Fibroblast of lung (primary cell): ENCODE measurements at regions not wholly inside any gene's neighbourhood (a gene's known extent, or its start where the extent isn't known, plus 50 kb on each side); places are given as distances from the start of the nearest gene placed in this dataset.

Experiments used
- DNase-seq, 2 donors: peaks; one replicate each; pipeline versions ENCODE4 v3.0.0 to v3.0.0-alpha.2; 2010; ENCODE audit warnings: low read depth in 2 of 2
- H2AFZ ChIP-seq: 2 replicates; pipeline ENCODE4 v1.5.1; 2012; ENCODE audit warnings: low read length, control low read depth, inconsistent platforms
- H3K27ac ChIP-seq: 2 replicates; pipeline ENCODE4 v1.5.1; 2011; ENCODE audit warnings: low read length, control low read depth; ENCODE audit not compliant: insufficient read depth
- H3K27me3 ChIP-seq: 2 replicates; pipeline ENCODE4 v1.5.1; 2011; ENCODE audit warnings: mild to moderate bottlenecking, low read length; ENCODE audit not compliant: control insufficient read depth, insufficient read depth
- H3K36me3 ChIP-seq: 2 replicates; pipeline ENCODE4 v1.5.1; 2011; ENCODE audit warnings: low read length; ENCODE audit not compliant: control insufficient read depth, insufficient read depth
- H3K4me1 ChIP-seq: 2 replicates; pipeline ENCODE4 v1.5.1; 2011; ENCODE audit warnings: low read length; ENCODE audit not compliant: control insufficient read depth, insufficient read depth; ENCODE audit errors: extremely low read depth
- H3K4me2 ChIP-seq: 2 replicates; pipeline ENCODE4 v1.5.1; 2011; ENCODE audit warnings: low read length, control low read depth; ENCODE audit not compliant: insufficient read depth; ENCODE audit errors: extremely low read depth
- H3K4me3 ChIP-seq, 4 experiments: fragments of 200-600 bp in 1 of 4; sonication (generic) in 1 of 4; replicated peaks in 1 of 4; 2 replicates each; pipeline ENCODE4 v1.5.1; 2011 to 2016; ENCODE audit warnings: low read length in 4 of 4, low read depth in 3 of 4, mild to moderate bottlenecking in 3 of 4, control low read depth in 2 of 4, inconsistent platforms in 1 of 4, mixed read lengths in 1 of 4; ENCODE audit not compliant: insufficient read depth in 1 of 4; ENCODE audit errors: control extremely low read depth in 1 of 4
- H3K79me2 ChIP-seq: 2 replicates; pipeline ENCODE4 v1.5.1; 2012; ENCODE audit warnings: mild to moderate bottlenecking, low read length, inconsistent platforms; ENCODE audit not compliant: control insufficient read depth, insufficient read depth
- H3K9ac ChIP-seq: 2 replicates; pipeline ENCODE4 v1.5.1; 2011; ENCODE audit warnings: mild to moderate bottlenecking, low read length, control low read depth; ENCODE audit not compliant: insufficient read depth
- H3K9me3 ChIP-seq: 2 replicates; pipeline ENCODE4 v1.5.1; 2012; ENCODE audit warnings: low read depth, low read length; ENCODE audit not compliant: control insufficient read depth, insufficient read depth
- H4K20me1 ChIP-seq: 2 replicates; pipeline ENCODE4 v1.5.1; 2011; ENCODE audit warnings: low read length; ENCODE audit not compliant: control insufficient read depth, insufficient read depth; ENCODE audit errors: extremely low read depth
- EZH2 ChIP-seq: IDR thresholded peaks from 2 replicates; pipeline ENCODE4 v1.5.1; 2012; ENCODE audit warnings: low read length, control low read depth, mild to moderate bottlenecking; ENCODE audit errors: missing control alignments
- TF ChIP-seq, protein P1 (sequence below), 2 donors: IDR thresholded peaks in 1 of 2; conservative IDR thresholded peaks in 1 of 2; 1 replicate in 1 of 2; 2 replicates in 1 of 2; pipeline ENCODE4 v1.5.1; 2011 to 2012; ENCODE audit warnings: low read length in 2 of 2, control low read depth in 1 of 2, inconsistent platforms in 1 of 2, low read depth in 1 of 2, mild to moderate bottlenecking in 1 of 2

DNA sequence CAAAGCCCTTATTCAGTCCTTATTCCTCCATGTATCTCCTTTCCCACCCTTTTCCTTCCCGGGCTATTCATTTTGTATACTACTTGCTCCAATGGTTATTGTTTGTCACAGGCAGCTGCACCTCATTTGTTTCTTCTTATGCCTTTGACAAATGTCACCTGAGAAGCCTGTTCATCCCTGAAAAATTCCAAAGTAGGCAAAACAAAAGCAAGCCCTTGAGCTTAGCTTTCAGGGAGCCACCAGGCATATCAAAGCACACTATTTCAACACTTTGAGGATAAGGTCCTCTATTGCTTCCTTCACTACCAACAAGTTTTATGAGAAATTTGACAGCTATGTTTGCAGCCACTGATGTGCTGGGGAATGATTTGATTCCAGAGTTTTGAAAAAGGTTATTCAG lies 738.7 kb upstream of the LMO3 start:
- H3K27me3 ChIP-seq = no peaks in the 10 kb centered on the region
- H3K9ac ChIP-seq = no peak overlapping the region
- H3K4me2 ChIP-seq = no peak overlapping the region
- no peaks in the 10 kb centered on the region for H3K36me3 ChIP-seq
- no peak for TF ChIP-seq EZH2
- TF ChIP-seq, protein P1, sequence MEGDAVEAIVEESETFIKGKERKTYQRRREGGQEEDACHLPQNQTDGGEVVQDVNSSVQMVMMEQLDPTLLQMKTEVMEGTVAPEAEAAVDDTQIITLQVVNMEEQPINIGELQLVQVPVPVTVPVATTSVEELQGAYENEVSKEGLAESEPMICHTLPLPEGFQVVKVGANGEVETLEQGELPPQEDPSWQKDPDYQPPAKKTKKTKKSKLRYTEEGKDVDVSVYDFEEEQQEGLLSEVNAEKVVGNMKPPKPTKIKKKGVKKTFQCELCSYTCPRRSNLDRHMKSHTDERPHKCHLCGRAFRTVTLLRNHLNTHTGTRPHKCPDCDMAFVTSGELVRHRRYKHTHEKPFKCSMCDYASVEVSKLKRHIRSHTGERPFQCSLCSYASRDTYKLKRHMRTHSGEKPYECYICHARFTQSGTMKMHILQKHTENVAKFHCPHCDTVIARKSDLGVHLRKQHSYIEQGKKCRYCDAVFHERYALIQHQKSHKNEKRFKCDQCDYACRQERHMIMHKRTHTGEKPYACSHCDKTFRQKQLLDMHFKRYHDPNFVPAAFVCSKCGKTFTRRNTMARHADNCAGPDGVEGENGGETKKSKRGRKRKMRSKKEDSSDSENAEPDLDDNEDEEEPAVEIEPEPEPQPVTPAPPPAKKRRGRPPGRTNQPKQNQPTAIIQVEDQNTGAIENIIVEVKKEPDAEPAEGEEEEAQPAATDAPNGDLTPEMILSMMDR (conservative IDR thresholded peaks at IDR 0.05 in 1 of 2, IDR thresholded peaks at IDR 0.05 in 1 of 2; ENCODE audit: low read depth in 1 of 2, low read length in 2 of 2) = no peak
- no peak overlapping the region for H3K27ac ChIP-seq
- DNase-seq = no peak
- no peaks in the 10 kb centered on the region for H3K9me3 ChIP-seq
- no peaks in the 10 kb centered on the region for H4K20me1 ChIP-seq
- H3K4me1 ChIP-seq = no peaks in the 10 kb centered on the region
- no peaks in the 10 kb centered on the region for H3K79me2 ChIP-seq
- no peak overlapping the region for H3K4me3 ChIP-seq
- H2AFZ ChIP-seq = no peak overlapping the region

DNA sequence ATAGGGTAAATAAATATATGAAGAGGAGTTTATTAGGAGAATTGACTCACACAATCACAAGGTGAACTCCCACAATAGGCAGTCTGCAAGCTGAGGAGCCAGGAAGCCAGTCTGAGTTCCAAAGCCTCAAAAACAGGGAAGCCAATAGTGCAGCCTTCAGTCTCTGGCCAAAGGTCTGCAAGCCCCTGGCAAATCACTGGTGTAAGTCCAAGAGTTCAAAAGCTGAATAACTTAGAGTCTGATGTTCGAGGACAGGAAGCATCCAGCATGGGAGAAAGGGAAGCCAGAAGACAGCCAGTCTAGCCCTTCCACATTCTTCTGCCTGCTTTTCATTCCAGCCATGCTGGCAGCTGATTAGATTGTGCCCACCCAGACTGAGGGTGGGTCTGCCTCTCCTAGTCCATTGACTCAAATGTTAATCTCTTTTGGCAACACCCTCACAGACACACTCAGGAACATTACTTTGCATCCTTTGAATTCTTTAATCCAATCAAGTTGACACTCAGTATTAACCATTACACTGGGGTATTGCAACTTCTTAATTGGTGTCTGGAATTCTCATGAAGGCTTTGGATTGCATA lies 736.5 kb upstream of the LMO3 start:
- no peak overlapping the region for H3K4me3 ChIP-seq
- no peaks in the 10 kb centered on the region for H3K36me3 ChIP-seq
- TF ChIP-seq EZH2 = no peak
- TF ChIP-seq, protein P1 (conservative IDR thresholded peaks at IDR 0.05 in 1 of 2, IDR thresholded peaks at IDR 0.05 in 1 of 2; ENCODE audit: low read depth in 1 of 2, low read length in 2 of 2) = no peak
- H3K4me1 ChIP-seq = no peaks in the 10 kb centered on the region
- H2AFZ ChIP-seq = no peak overlapping the region
- H3K27ac ChIP-seq = no peak overlapping the region
- DNase-seq = no peak
- no peaks in the 10 kb centered on the region for H3K27me3 ChIP-seq
- no peaks in the 10 kb centered on the region for H4K20me1 ChIP-seq
- H3K79me2 ChIP-seq = no peaks in the 10 kb centered on the region
- no peak overlapping the region for H3K4me2 ChIP-seq
- no peaks in the 10 kb centered on the region for H3K9me3 ChIP-seq
- no peak overlapping the region for H3K9ac ChIP-seq

DNA sequence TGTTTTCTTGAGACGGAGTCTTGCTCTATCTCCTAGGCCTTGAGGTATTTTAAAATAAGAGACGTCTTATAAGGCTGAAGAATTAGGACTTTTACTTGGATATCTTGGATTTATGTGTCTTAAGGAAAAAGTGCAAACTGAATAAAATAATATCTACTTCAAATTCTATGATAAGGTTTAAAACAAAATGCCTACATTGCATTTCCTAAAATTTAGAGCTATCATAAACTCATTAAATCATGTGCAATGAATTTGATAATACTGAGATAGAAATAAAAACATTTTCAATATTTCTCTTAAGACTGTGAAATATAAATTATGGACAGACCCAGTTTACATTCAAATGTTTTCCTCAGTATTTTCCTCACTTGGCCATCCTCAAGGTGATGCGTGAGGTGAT lies 729.5 kb upstream of the LMO3 start:
- no peak for DNase-seq
- H3K9ac ChIP-seq = no peak overlapping the region
- H2AFZ ChIP-seq = no peak overlapping the region
- no peaks in the 10 kb centered on the region for H3K79me2 ChIP-seq
- no peaks in the 10 kb centered on the region for H3K4me1 ChIP-seq
- no peak overlapping the region for H3K4me2 ChIP-seq
- no peak overlapping the region for H3K27ac ChIP-seq
- H3K36me3 ChIP-seq = no peaks in the 10 kb centered on the region
- no peaks in the 10 kb centered on the region for H3K9me3 ChIP-seq
- no peaks in the 10 kb centered on the region for H4K20me1 ChIP-seq
- H3K27me3 ChIP-seq = no peaks in the 10 kb centered on the region
- TF ChIP-seq, protein P1 (conservative IDR thresholded peaks at IDR 0.05 in 1 of 2, IDR thresholded peaks at IDR 0.05 in 1 of 2; ENCODE audit: low read depth in 1 of 2, low read length in 2 of 2) = no peak
- no peak for TF ChIP-seq EZH2
- no peak overlapping the region for H3K4me3 ChIP-seq
